ENCODE measurements at regions not wholly inside any gene's neighbourhood (a gene's known extent, or its start where the extent isn't known, plus 50 kb on each side); places are given as distances from the start of the nearest gene placed in this dataset.

GRCh38 chr5:130743092-130743491 lies 422.0 kb downstream of the HINT1 start:
- Histone ChIP-seq H3K4me2 (ENCODE audit: unreplicated experiment) (no peak overlapping the region), H3K4me1 (ENCODE audit: insufficient read depth) (no peaks in the 10 kb centered on the region), H3F3A (ENCODE audit: insufficient read depth) (no peaks in the 10 kb centered on the region), H3K9me2 (ENCODE audit: insufficient read depth) (no peaks in the 10 kb centered on the region), H3K9me3 (ENCODE audit: low read depth) (no peaks in the 10 kb centered on the region), H2AFZ (no peak overlapping the region), H3K4me3 (no peak overlapping the region), H3K36me3 (ENCODE audit: low read depth) (no peaks in the 10 kb centered on the region), H3K27ac (no peak overlapping the region), H4K20me1 (ENCODE audit: insufficient read depth) (no peaks in the 10 kb centered on the region), H3K9ac (no peak overlapping the region), H3K79me2 (ENCODE audit: insufficient read depth) (no peaks in the 10 kb centered on the region), H3K27me3 (replicated peaks; ENCODE audit: insufficient read depth) (no peaks in the 10 kb centered on the region)
- 12 to 24% methylated on average over 1 of the region's 1 CpG for WGBS, 2 experiments (ENCODE audit: low coverage in 1 of 2, low lambda C conversion rate in 2 of 2, missing lambda C conversion rate in 2 of 2)
- in situ Hi-C loops (cut with MboI): no loop called here
- no peak for TF ChIP-seq EZH2 (IDR thresholded peaks at IDR 0.05; ENCODE audit: insufficient read depth, poor library complexity, severe bottlenecking)
- TF ChIP-seq EZH2phosphoT487 (IDR thresholded peaks at IDR 0.05; ENCODE audit: insufficient read depth, low read depth): no peak
- DNase-seq: no peak

DNA sequence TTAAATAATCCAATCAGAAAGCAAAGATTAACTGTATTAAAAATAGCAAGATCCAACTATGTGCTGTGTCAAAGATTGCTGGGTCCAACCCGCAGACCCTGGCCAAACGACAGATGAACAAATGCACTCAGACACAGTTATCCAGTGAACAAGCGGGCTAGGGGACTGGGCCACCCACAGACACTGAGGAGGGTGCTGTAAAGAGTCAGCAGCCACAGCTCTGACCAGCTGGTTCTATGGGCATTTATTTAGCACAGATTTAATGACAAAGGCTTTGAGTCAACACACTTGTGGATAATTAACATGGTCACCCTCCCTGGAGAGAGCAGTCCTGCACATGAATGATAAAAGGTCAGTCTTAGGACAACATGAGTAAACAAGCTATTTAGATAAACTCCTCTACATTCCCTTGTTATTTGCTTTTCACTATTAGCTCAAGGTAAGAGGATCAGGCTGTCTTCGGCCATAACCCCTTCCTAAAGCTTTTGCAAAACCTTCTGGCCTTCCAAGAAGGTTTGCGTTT lies 424.9 kb downstream of the HINT1 start:
- Histone ChIP-seq H4K20me1 (ENCODE audit: insufficient read depth) (no peaks in the 10 kb centered on the region), H3K9me2 (ENCODE audit: insufficient read depth) (no peaks in the 10 kb centered on the region), H3F3A (ENCODE audit: insufficient read depth) (no peaks in the 10 kb centered on the region), H3K79me2 (ENCODE audit: insufficient read depth) (no peaks in the 10 kb centered on the region), H3K36me3 (ENCODE audit: low read depth) (no peaks in the 10 kb centered on the region), H3K4me3 (no peak overlapping the region), H3K4me1 (ENCODE audit: insufficient read depth) (no peaks in the 10 kb centered on the region), H3K27ac (no peak overlapping the region), H3K9ac (no peak overlapping the region), H2AFZ (no peak overlapping the region), H3K9me3 (ENCODE audit: low read depth) (no peaks in the 10 kb centered on the region), H3K4me2 (ENCODE audit: unreplicated experiment) (no peak overlapping the region), H3K27me3 (replicated peaks; ENCODE audit: insufficient read depth) (no peaks in the 10 kb centered on the region)
- 30 to 35% methylated on average over 5 of the region's 5 CpGs for WGBS, 2 experiments (ENCODE audit: low coverage in 1 of 2, low lambda C conversion rate in 2 of 2, missing lambda C conversion rate in 2 of 2)
- TF ChIP-seq EZH2phosphoT487 (IDR thresholded peaks at IDR 0.05; ENCODE audit: insufficient read depth, low read depth): no peak
- TF ChIP-seq EZH2 (IDR thresholded peaks at IDR 0.05; ENCODE audit: insufficient read depth, poor library complexity, severe bottlenecking): no peak
- in situ Hi-C loops (cut with MboI): no loop called here
- no peak for DNase-seq

DNA sequence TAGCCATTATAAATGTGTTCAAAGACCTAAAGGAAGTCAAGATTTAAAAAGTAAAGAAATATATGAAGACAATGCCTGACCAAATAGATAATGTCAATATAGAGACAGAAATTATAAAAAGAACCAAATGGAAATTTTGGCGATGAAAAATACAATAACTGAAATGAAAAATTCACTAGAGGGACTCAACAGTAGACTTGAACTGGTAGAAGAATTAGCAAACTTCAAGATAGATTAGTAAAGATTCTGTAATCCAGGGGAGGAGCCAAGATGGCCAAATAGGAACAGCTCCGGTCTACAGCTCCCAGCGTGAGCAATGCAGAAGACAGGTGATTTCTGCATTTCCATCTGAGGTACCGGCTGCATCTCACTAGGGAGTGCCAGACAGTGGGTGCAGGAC lies 433.2 kb downstream of the HINT1 start:
- H3K9me2 ChIP-seq (ENCODE audit: insufficient read depth): no peaks in the 10 kb centered on the region
- H3K27ac ChIP-seq: no peak overlapping the region
- H3F3A ChIP-seq (ENCODE audit: insufficient read depth): no peaks in the 10 kb centered on the region
- no peak for TF ChIP-seq EZH2 (IDR thresholded peaks at IDR 0.05; ENCODE audit: insufficient read depth, poor library complexity, severe bottlenecking)
- no peak for TF ChIP-seq EZH2phosphoT487 (IDR thresholded peaks at IDR 0.05; ENCODE audit: insufficient read depth, low read depth)
- WGBS, 2 experiments (ENCODE audit: low coverage in 1 of 2, low lambda C conversion rate in 2 of 2, missing lambda C conversion rate in 2 of 2): 60 to 67% methylated on average over 4 of the region's 4 CpGs
- DNase-seq: no peak
- H3K9ac ChIP-seq: no peak overlapping the region
- H3K4me1 ChIP-seq (ENCODE audit: insufficient read depth): no peaks in the 10 kb centered on the region
- no peak overlapping the region for H3K4me2 ChIP-seq (ENCODE audit: unreplicated experiment)
- no peak overlapping the region for H3K4me3 ChIP-seq
- no peaks in the 10 kb centered on the region for H3K79me2 ChIP-seq (ENCODE audit: insufficient read depth)
- H2AFZ ChIP-seq: no peak overlapping the region
- in situ Hi-C loops (cut with MboI): no loop called here
- H3K9me3 ChIP-seq (ENCODE audit: low read depth): no peaks in the 10 kb centered on the region
- no peaks in the 10 kb centered on the region for H3K36me3 ChIP-seq (ENCODE audit: low read depth)
- no peaks in the 10 kb centered on the region for H4K20me1 ChIP-seq (ENCODE audit: insufficient read depth)
- no peaks in the 10 kb centered on the region for H3K27me3 ChIP-seq (replicated peaks; ENCODE audit: insufficient read depth)

DNA sequence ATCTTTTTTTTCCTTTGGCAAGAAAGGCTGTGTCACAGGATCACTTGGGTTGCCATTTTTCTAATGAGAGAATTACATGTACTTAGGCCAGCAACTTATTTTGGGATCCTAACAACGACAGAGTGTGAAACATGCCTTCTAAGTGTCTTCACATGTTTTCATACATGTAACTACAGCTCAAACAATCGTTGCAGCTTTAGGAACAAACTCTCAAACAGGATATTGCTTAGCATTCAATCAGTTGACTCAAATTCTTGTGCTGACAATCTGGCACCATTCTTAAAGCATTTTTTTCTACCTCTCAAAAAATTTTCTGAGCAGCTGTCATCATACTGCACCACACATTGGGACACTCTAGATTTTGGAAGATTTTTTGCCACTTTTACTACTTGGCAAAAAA lies 435.5 kb downstream of the HINT1 start:
- DNase-seq: no peak
- no peaks in the 10 kb centered on the region for H4K20me1 ChIP-seq (ENCODE audit: insufficient read depth)
- 3 to 9% methylated on average over 2 of the region's 2 CpGs for WGBS, 2 experiments (ENCODE audit: low coverage in 1 of 2, low lambda C conversion rate in 2 of 2, missing lambda C conversion rate in 2 of 2)
- no peak overlapping the region for H3K4me3 ChIP-seq
- no peak overlapping the region for H3K4me2 ChIP-seq (ENCODE audit: unreplicated experiment)
- no peaks in the 10 kb centered on the region for H3K4me1 ChIP-seq (ENCODE audit: insufficient read depth)
- H3K9me2 ChIP-seq (ENCODE audit: insufficient read depth): no peaks in the 10 kb centered on the region
- in situ Hi-C loops (cut with MboI): no loop called here
- H3K27me3 ChIP-seq (replicated peaks; ENCODE audit: insufficient read depth): no peaks in the 10 kb centered on the region
- no peaks in the 10 kb centered on the region for H3F3A ChIP-seq (ENCODE audit: insufficient read depth)
- H3K36me3 ChIP-seq (ENCODE audit: low read depth): no peaks in the 10 kb centered on the region
- no peaks in the 10 kb centered on the region for H3K9me3 ChIP-seq (ENCODE audit: low read depth)
- TF ChIP-seq EZH2phosphoT487 (IDR thresholded peaks at IDR 0.05; ENCODE audit: insufficient read depth, low read depth): no peak
- no peak for TF ChIP-seq EZH2 (IDR thresholded peaks at IDR 0.05; ENCODE audit: insufficient read depth, poor library complexity, severe bottlenecking)
- no peaks in the 10 kb centered on the region for H3K79me2 ChIP-seq (ENCODE audit: insufficient read depth)
- no peak overlapping the region for H3K9ac ChIP-seq
- no peak overlapping the region for H2AFZ ChIP-seq
- H3K27ac ChIP-seq: no peak overlapping the region

DNA sequence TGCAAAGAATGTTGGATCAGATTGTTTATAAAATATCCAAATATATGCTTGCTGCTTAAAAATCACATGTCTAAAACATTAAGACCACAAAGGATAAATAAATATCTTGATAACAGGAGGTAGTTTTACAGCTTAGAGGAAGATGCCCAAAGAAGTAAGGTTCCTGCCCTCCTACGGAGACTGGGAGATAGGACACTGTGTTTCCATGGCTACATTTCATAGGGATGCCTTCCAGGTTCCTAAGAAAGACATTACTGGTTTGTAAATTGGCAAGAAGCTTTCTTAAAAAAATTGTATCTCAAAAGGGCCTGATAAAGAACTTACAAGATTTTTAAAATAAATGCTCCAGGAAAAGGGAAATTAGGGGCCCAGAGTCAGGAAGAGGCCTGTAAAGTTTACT lies 437.2 kb downstream of the HINT1 start:
- Histone ChIP-seq H3K79me2 (ENCODE audit: insufficient read depth) (no peaks in the 10 kb centered on the region), H3K36me3 (ENCODE audit: low read depth) (no peaks in the 10 kb centered on the region), H3K27me3 (replicated peaks; ENCODE audit: insufficient read depth) (no peaks in the 10 kb centered on the region), H3K9me3 (ENCODE audit: low read depth) (no peaks in the 10 kb centered on the region), H3K4me2 (ENCODE audit: unreplicated experiment) (no peak overlapping the region), H3K9me2 (ENCODE audit: insufficient read depth) (no peaks in the 10 kb centered on the region), H3F3A (ENCODE audit: insufficient read depth) (no peaks in the 10 kb centered on the region), H3K27ac (no peak overlapping the region), H4K20me1 (ENCODE audit: insufficient read depth) (no peaks in the 10 kb centered on the region), H3K9ac (no peak overlapping the region), H3K4me1 (ENCODE audit: insufficient read depth) (no peaks in the 10 kb centered on the region), H3K4me3 (no peak overlapping the region), H2AFZ (no peak overlapping the region)
- 4 to 9% methylated on average over 1 of the region's 1 CpG for WGBS, 2 experiments (ENCODE audit: low coverage in 1 of 2, low lambda C conversion rate in 2 of 2, missing lambda C conversion rate in 2 of 2)
- in situ Hi-C loops (cut with MboI): no loop called here
- TF ChIP-seq EZH2 (IDR thresholded peaks at IDR 0.05; ENCODE audit: insufficient read depth, poor library complexity, severe bottlenecking): no peak
- TF ChIP-seq EZH2phosphoT487 (IDR thresholded peaks at IDR 0.05; ENCODE audit: insufficient read depth, low read depth): no peak
- no peak for DNase-seq

All from GM23248 (cell line).